ENCODE measurements at regions not wholly inside any gene's neighbourhood (a gene's known extent, or its start where the extent isn't known, plus 50 kb on each side); places are given as distances from the start of the nearest gene placed in this dataset.

DNA sequence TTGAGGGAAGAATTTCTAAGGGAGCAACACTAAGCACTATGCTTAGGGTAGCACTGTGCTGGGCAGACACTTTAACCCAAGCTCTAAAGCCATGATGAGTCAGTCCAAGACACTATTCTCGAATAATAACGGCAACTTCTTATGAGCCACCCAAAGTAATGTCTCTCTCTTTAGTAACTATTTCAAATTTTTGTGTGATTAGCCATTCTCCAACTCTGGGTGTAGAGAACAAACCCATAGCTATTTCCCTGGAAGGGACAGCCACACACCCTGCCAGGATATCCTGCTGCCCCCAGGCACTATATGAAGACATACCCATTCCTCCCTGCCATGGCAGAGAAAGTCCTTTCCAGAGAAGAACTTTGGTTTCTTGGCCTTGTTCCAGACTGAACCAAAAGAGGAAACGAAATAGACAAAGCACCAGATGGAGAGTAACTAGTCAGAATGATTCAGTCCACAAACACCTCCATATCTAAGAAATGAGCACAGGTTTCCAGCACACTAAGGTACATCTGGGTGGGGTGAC is 384.9 kb upstream of the THBS1 start:
- POLR2A ChIA-PET, result no interaction called here

DNA sequence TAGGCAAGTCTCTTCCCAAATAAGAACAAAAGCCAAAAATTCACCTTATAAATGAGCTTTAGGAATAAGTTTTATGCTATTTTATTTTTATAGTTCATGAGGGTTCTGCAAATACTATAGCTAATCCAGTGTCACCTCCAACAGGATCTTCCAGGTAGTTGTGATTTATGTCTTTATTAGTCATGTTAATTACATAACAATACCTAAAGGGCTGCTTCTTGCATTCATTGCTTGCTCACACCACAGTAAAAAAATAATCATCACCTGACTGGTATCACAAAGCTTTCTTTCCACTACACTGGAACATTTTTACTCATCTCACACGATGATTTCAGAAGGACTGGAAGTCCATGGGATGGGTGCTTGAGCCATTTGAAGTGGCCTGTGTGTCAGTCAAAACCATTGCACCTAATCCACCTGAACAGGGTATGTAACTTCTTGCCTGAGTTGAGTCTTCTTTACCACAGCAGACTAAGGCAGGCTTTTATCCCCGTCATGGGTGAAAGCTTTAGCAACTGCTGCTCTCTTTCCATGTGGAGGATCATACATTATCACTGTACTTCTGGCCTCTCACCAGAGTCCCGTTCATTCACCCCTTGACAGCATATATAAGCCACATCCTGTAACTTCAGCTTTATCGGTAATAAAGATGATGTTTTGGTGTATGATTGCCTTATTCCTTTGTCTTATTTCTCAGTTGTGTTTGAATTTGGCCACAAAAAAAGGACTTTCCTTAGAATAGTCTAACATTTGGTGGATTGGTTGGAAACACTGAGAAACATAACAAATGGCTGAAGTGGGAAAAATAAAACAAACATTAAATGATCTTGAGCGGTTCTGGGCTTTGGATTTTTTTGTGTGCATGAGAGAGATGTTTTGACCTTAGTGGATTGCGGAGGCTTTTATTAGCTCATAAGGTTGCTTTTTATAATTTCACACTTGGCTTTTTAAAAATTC is 382.6 kb upstream of the THBS1 start:
- CTCF ChIA-PET, result no interaction called here
- POLR2A ChIA-PET, result no interaction called here
- DNase-seq (ENCODE audit: low read depth, low spot score) (no peak), ATAC-seq (no peak)
- H3K36me3 ChIP-seq (ENCODE audit: control insufficient read depth, insufficient read depth, low read length), result no peaks in the 10 kb centered on the region
- in situ Hi-C loops (cut with HindIII; ENCODE audit: low pct_unique_long_range_greater_than_20kb, low sequenced_read_pairs), result no loop called here
- no peaks in the 10 kb centered on the region; the same call in 1 of the 2 replicates for H3K4me1 ChIP-seq (ENCODE audit: control insufficient read depth, insufficient read depth, low read length)
- TF ChIP-seq POLR2AphosphoS5 (IDR thresholded peaks at IDR 0.05; ENCODE audit: low read depth, low read length), result no peak
- no peak for TF ChIP-seq SIN3A (IDR thresholded peaks at IDR 0.05; ENCODE audit: borderline replicate concordance, insufficient read depth, low read depth, low read length)
- TF ChIP-seq, protein P1, sequence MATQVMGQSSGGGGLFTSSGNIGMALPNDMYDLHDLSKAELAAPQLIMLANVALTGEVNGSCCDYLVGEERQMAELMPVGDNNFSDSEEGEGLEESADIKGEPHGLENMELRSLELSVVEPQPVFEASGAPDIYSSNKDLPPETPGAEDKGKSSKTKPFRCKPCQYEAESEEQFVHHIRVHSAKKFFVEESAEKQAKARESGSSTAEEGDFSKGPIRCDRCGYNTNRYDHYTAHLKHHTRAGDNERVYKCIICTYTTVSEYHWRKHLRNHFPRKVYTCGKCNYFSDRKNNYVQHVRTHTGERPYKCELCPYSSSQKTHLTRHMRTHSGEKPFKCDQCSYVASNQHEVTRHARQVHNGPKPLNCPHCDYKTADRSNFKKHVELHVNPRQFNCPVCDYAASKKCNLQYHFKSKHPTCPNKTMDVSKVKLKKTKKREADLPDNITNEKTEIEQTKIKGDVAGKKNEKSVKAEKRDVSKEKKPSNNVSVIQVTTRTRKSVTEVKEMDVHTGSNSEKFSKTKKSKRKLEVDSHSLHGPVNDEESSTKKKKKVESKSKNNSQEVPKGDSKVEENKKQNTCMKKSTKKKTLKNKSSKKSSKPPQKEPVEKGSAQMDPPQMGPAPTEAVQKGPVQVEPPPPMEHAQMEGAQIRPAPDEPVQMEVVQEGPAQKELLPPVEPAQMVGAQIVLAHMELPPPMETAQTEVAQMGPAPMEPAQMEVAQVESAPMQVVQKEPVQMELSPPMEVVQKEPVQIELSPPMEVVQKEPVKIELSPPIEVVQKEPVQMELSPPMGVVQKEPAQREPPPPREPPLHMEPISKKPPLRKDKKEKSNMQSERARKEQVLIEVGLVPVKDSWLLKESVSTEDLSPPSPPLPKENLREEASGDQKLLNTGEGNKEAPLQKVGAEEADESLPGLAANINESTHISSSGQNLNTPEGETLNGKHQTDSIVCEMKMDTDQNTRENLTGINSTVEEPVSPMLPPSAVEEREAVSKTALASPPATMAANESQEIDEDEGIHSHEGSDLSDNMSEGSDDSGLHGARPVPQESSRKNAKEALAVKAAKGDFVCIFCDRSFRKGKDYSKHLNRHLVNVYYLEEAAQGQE (IDR thresholded peaks at IDR 0.05; ENCODE audit: insufficient read depth in 1 of 2, low read depth in 2 of 2, low read length in 1 of 2), result no peak
- TF ChIP-seq, protein P2, sequence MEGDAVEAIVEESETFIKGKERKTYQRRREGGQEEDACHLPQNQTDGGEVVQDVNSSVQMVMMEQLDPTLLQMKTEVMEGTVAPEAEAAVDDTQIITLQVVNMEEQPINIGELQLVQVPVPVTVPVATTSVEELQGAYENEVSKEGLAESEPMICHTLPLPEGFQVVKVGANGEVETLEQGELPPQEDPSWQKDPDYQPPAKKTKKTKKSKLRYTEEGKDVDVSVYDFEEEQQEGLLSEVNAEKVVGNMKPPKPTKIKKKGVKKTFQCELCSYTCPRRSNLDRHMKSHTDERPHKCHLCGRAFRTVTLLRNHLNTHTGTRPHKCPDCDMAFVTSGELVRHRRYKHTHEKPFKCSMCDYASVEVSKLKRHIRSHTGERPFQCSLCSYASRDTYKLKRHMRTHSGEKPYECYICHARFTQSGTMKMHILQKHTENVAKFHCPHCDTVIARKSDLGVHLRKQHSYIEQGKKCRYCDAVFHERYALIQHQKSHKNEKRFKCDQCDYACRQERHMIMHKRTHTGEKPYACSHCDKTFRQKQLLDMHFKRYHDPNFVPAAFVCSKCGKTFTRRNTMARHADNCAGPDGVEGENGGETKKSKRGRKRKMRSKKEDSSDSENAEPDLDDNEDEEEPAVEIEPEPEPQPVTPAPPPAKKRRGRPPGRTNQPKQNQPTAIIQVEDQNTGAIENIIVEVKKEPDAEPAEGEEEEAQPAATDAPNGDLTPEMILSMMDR (IDR thresholded peaks at IDR 0.05), result no peak
- H3K9me3 ChIP-seq (ENCODE audit: control insufficient read depth, insufficient read depth, low read depth, low read length), result no peaks in the 10 kb centered on the region
- H3K27me3 ChIP-seq (ENCODE audit: control insufficient read depth, insufficient read depth, low read length), result no peaks in the 10 kb centered on the region
- intact Hi-C loops (cut with micrococcal nuclease; ENCODE audit: unreplicated experiment), result no loop called here
- no peak overlapping the region for H3K4me3 ChIP-seq (ENCODE audit: low read depth in 2 of 2, low read length in 2 of 2)
- no peak overlapping the region for H3K27ac ChIP-seq (ENCODE audit: low read length)
- no TSS peak for BruUV-seq (replicated peaks)

More for the DNA sequence above, 384.9 kb upstream of the THBS1 start:
- DNase-seq (ENCODE audit: low read depth, low spot score) (no peak), ATAC-seq (no peak)
- in situ Hi-C loops (cut with HindIII; ENCODE audit: low pct_unique_long_range_greater_than_20kb, low sequenced_read_pairs) (no loop called here), intact Hi-C loops (cut with micrococcal nuclease; ENCODE audit: unreplicated experiment) (no loop called here)
- H3K4me3 ChIP-seq (ENCODE audit: low read depth in 2 of 2, low read length in 2 of 2), result no peak overlapping the region
- H3K27me3 ChIP-seq (ENCODE audit: control insufficient read depth, insufficient read depth, low read length), result no peaks in the 10 kb centered on the region
- BruUV-seq (replicated peaks), result no TSS peak
- H3K36me3 ChIP-seq (ENCODE audit: control insufficient read depth, insufficient read depth, low read length), result no peaks in the 10 kb centered on the region
- H3K9me3 ChIP-seq (ENCODE audit: control insufficient read depth, insufficient read depth, low read depth, low read length), result no peaks in the 10 kb centered on the region
- CTCF ChIA-PET, result no interaction called here
- no peaks in the 10 kb centered on the region; the same call in 1 of the 2 replicates for H3K4me1 ChIP-seq (ENCODE audit: control insufficient read depth, insufficient read depth, low read length)
- TF ChIP-seq, protein P2 (IDR thresholded peaks at IDR 0.05), result no peak
- TF ChIP-seq, protein P1 (IDR thresholded peaks at IDR 0.05; ENCODE audit: insufficient read depth in 1 of 2, low read depth in 2 of 2, low read length in 1 of 2), result no peak
- TF ChIP-seq TCF7L2 (IDR thresholded peaks at IDR 0.05; ENCODE audit: low read depth, low read length), result no peak
- H3K27ac ChIP-seq (ENCODE audit: low read length), result no peak overlapping the region

Measured in Panc1 (cell line).